GM18951 (cell line): ENCODE measurements at regions not wholly inside any gene's neighbourhood (a gene's known extent, or its start where the extent isn't known, plus 50 kb on each side); places are given as distances from the start of the nearest gene placed in this dataset.

Source experiments
- POLR2A ChIP-seq: IDR thresholded peaks from 4 replicates; pipeline ENCODE4 v1.6.1; 2011; ENCODE audit warnings: mild to moderate bottlenecking; ENCODE audit not compliant: insufficient read length, insufficient read depth; ENCODE audit errors: extremely low read depth
- in situ Hi-C: fragments of 300-500 bp; cut with MboI; formaldehyde crosslinking; loops from one replicate; pipeline ENCODE4 v1.12.0; 2022; ENCODE audit warnings: low sequenced_read_pairs, mixed read lengths, inconsistent platforms; ENCODE audit not compliant: unreplicated experiment

GRCh38 chr2:226234187-226234586, 565.4 kb downstream of the IRS1 start:
- in situ Hi-C loops: no loop called here
- no peak for TF ChIP-seq POLR2A

- no peak for TF ChIP-seq POLR2A
Measured at GRCh38 chr2:226233388-226233787, 566.2 kb downstream of the IRS1 start.

DNA sequence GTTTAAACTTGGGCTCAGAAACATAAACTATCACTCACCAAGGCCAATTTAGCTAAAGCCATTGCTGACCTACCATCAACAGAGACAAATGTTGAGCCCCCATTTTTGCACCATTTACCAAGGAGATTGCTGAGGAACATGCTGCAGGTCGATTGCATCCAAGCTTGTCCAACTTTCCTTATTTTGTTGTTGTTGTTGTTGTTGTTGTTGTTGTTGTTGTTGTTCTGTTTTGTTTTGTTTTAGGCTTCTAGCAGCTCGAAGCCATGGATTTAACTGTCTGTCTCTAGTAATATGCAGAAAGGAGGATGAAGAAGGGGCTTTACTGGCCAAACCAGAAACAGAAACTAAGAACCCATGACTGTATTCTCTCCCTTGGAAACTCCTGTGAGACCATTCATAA, 571.5 kb downstream of the IRS1 start:
- in situ Hi-C loops: no loop called here
- no peak for TF ChIP-seq POLR2A

More at GRCh38 chr2:226233388-226233787, 566.2 kb downstream of the IRS1 start:
- in situ Hi-C loops: no loop called here

DNA sequence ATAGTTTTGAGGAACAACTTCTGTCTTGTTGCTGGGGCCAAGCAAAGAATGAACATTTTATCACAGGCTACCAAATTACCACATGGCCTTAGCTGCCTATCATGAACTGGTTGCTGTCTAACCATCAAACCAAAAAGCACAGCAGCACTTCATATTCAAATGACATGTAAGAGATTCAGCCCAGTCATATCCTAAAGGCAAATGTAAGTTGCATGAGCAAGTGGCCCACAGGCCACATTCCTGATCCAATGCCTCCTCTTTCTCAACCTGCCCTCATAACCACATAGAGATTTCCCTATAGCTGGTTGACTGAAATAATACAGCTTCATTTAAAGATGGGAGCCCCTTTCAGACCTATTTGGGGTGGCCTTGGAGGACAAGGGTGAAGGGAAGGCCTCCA, 572.3 kb downstream of the IRS1 start:
- no peak for TF ChIP-seq POLR2A
- in situ Hi-C loops: no loop called here

- no peak for TF ChIP-seq POLR2A
- in situ Hi-C loops: no loop called here
Measured at GRCh38 chr2:226223704-226224103, 575.9 kb downstream of the IRS1 start.

DNA sequence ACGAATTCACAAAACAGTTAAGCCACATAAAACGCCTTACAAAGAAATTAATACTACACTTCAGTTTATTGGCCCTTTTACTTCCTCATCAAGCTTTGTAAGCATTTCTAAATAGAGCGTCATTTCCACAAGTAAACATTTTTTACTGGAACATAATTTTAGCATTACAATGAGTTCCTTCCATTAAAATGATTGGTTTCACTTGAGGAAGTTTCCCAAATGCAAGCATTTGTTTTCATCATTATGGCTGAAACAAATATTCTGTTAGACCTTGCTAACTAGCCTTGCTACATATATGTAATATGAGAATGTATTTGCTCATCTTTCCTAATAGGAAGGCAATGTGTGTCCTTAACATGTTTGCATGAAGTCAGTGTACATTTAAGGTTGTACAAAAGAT, 579.1 kb downstream of the IRS1 start:
- TF ChIP-seq POLR2A: no peak
- in situ Hi-C loops: no loop called here

GRCh38 chr2:226217191-226217590, 582.4 kb downstream of the IRS1 start:
- in situ Hi-C loops: no loop called here
- TF ChIP-seq POLR2A: no peak

DNA sequence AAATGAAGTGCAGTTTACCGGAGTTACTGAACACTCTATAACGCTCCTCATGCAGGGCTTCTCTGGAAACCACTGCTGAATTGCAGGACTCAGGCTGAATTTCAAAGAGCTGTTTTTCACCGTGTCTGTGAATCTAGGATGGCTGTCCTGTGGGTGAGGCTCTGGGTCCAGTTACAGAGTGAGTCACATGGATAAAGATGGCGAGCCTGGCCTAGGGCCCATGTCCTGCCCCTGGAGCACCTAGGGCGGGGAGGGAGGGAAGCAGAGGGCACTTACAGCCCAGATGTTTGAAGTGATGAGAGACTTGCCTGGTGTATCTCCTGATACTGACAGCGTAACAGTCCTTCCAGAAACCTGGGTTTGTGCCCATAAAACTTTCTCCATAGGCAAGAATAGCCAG, 583.0 kb downstream of the IRS1 start:
- in situ Hi-C loops: no loop called here
- TF ChIP-seq POLR2A: no peak

GRCh38 chr2:226215902-226216503, 583.6 kb downstream of the IRS1 start:
- in situ Hi-C loops: no loop called here
- TF ChIP-seq POLR2A: no peak

DNA sequence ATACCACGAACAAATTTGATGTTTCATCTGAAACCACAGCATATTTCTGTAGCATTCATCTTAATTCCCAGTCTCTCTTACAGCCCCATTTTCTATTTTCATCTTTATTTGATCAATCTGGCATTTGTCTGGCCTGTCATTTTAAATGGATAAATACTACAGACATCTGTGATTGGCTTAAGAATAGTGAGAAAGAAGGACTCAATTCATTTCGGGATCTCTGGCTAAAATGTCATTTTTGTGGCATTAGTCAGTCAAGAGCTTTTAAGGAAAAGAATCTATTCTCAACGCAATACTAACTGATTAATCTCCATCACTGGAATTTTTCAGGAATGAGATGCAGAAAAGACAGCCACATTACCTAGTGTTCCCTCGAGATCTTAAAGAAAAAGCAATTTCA, 585.9 kb downstream of the IRS1 start:
- TF ChIP-seq POLR2A: no peak
- in situ Hi-C loops: no loop called here

- in situ Hi-C loops: no loop called here
Measured at GRCh38 chr2:226211439-226211838, 588.2 kb downstream of the IRS1 start.

DNA sequence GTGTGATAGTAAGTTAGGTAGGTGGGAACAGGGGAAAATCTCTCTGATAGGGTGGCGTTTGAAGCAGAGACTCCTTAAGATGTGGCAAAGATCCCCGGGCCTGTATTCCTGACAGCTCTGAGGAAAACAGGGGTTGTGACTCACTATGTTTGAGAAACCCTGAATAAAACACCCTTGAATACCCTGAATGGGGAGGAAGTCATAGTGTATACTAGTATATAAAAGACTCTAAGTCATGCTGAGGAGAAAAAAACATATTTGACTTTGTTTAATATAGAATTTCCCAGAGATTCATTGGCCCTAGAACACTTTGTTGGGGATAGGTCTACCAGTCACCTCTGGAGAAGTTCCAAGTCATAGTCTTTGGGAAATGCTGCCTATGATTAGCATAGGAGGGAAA, 590.9 kb downstream of the IRS1 start:
- in situ Hi-C loops: no loop called here
- no peak for TF ChIP-seq POLR2A

More at GRCh38 chr2:226211439-226211838, 588.2 kb downstream of the IRS1 start:
- TF ChIP-seq POLR2A: no peak

DNA sequence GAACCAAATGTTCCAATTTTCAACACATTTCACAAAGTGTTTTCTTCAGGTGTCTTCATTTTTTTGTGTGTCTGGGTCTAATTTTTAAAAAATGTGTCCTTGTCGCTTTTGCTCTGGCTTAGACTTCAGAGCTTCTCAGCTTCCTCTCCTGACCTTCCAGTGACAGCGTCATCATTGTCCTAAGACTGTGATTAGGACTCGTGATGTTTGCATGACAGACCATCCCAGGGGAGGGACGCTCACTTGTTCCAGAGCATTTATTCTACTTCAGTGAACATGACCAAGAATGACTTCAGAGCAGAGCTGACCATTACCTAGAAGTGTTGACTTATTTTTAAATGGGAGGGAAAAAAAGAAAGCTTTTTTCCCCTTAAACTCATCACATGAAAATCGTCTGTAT, 591.9 kb downstream of the IRS1 start:
- TF ChIP-seq POLR2A: no peak
- in situ Hi-C loops: no loop called here

DNA sequence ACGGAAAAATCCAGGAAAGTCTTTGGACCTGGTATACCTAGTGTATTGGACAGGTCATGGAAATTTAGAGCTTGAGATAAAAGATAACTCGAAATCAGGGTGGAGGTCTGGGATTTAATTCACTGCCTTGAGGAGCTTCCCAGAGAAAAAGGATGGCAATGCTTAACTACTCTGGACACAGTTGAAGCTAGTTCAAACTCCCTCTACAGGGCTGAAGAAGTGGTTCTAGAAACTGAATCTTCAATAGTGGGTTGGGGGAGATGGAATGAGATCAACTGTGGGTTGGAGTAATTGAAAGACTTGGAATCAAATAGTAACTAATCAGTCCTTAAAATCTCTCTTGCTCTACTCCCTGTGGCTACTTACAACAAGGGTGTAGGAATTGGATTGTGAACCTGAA, 600.1 kb downstream of the IRS1 start:
- in situ Hi-C loops: no loop called here
- no peak for TF ChIP-seq POLR2A

GRCh38 chr2:226198956-226199355, 600.7 kb downstream of the IRS1 start:
- no peak for TF ChIP-seq POLR2A
- in situ Hi-C loops: no loop called here
